A673 (cell line): ENCODE measurements at regions not wholly inside any gene's neighbourhood (a gene's known extent, or its start where the extent isn't known, plus 50 kb on each side); places are given as distances from the start of the nearest gene placed in this dataset.

Source experiments
- BruUV-seq: library from RNA; stranded (reverse); fragments of 400-500 nt; replicated peaks from 2 replicates; lab custom pipeline; 2021; lab: Mats Ljungman, UMichigan
- CTCF ChIA-PET: fragments of 300-600 bp; sonication (Branson Sonifier 250); formaldehyde crosslinking; loops from one replicate; lab custom pipeline; 2022; ENCODE audit warnings: antibody characterized with exemption; lab: Charles Lee
- POLR2A ChIA-PET: fragments of 300-600 bp; sonication (Branson Sonifier 250); formaldehyde crosslinking; loops from one replicate; lab custom pipeline; 2022; ENCODE audit warnings: antibody characterized with exemption; ENCODE audit not compliant: low non-redundant PET; lab: Charles Lee
- DNase-seq: peaks from one replicate; pipeline ENCODE4 v3.0.0-alpha.2; 2015; ENCODE audit warnings: low spot score
- H3K27ac ChIP-seq: fragments of 200-600 bp; sonication (generic); 2 replicates; pipeline ENCODE4 v1.5.1; 2016; ENCODE audit warnings: mixed run types, low read depth, mild to moderate bottlenecking, mixed read lengths, antibody characterized with exemption, low read length; ENCODE audit not compliant: poor library complexity, severe bottlenecking
- H3K27me3 ChIP-seq: fragments of 200-600 bp; sonication (generic); replicated peaks from 2 replicates; pipeline ENCODE4 v1.6.1; 2017; ENCODE audit warnings: mixed run types, low read depth, mild to moderate bottlenecking, mixed read lengths, antibody characterized with exemption, low read length; ENCODE audit not compliant: insufficient read depth, poor library complexity
- H3K36me3 ChIP-seq: fragments of 200-600 bp; sonication (generic); 2 replicates; pipeline ENCODE4 v1.6.1; 2016; ENCODE audit warnings: mixed run types, mild to moderate bottlenecking, mixed read lengths, antibody characterized with exemption, low read length; ENCODE audit not compliant: insufficient read depth, poor library complexity, severe bottlenecking
- H3K4me1 ChIP-seq: fragments of 200-600 bp; sonication (generic); 2 replicates; pipeline ENCODE4 v1.6.1; 2017; ENCODE audit warnings: mixed run types, mild to moderate bottlenecking, mixed read lengths, antibody characterized with exemption, low read length; ENCODE audit not compliant: insufficient read depth, poor library complexity, severe bottlenecking
- H3K4me3 ChIP-seq: fragments of 200-600 bp; sonication (generic); 2 replicates; pipeline ENCODE4 v1.5.1; 2016; ENCODE audit warnings: low read depth, mixed run types, mild to moderate bottlenecking, mixed read lengths, low read length; ENCODE audit not compliant: poor library complexity, severe bottlenecking
- H3K9me3 ChIP-seq: fragments of 200-600 bp; sonication (generic); 2 replicates; pipeline ENCODE4 v1.6.1; 2016; ENCODE audit warnings: mixed run types, low read depth, mild to moderate bottlenecking, mixed read lengths, antibody characterized with exemption, low read length; ENCODE audit not compliant: poor library complexity, severe bottlenecking
- CTCF ChIP-seq: fragments of 300-800, 200-600 bp; sonication (generic); conservative IDR thresholded peaks from 2 replicates; pipeline ENCODE4 v1.5.1; 2017; ENCODE audit warnings: low read depth, mild to moderate bottlenecking, antibody characterized with exemption, low read length, moderate library complexity, mixed read lengths
- EZH2 ChIP-seq: fragments of 200-600 bp; sonication (generic); IDR thresholded peaks from 2 replicates; pipeline ENCODE4 v1.6.1; 2017; ENCODE audit warnings: borderline replicate concordance, low read depth, mild to moderate bottlenecking, mixed read lengths, antibody characterized with exemption, low read length; ENCODE audit not compliant: poor library complexity, severe bottlenecking
- intact Hi-C: fragments of 100-400 bp; cut with micrococcal nuclease; formaldehyde crosslinking; loops from one replicate; pipeline ENCODE4 v1.10.0; 2022; ENCODE audit not compliant: unreplicated experiment

DNA sequence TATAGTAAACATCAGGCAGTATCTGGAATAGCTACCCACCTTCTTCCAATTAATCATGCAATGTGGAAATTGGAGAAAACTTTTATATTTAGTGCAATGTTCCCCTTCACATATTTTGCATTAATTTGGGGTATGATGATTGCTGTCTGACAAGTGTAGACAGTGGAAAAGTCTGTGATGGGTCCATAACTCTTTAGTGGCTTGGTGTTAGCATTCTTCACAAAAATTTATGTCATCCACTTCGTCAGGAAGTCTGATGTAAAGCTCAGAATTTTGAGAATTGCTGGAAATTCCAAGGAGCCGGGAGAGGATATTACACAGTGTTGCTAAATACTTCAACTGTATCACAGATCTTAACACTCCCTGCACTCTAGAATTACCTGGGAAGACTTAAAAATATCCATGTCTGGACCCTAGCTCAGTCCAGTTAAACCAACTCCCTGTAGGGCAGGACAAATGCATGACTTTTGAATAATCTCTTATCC is 549.7 kb upstream of the PLXNA2 start:
- no peak for TF ChIP-seq CTCF
- no peak for TF ChIP-seq EZH2

GRCh38 chr1:208799186-208799585 is 555.0 kb upstream of the PLXNA2 start:
- no peak for TF ChIP-seq EZH2
- TF ChIP-seq CTCF = no peak
- intact Hi-C loops = no loop called here
- Histone ChIP-seq H3K9me3 (no peaks in the 10 kb centered on the region), H3K27ac (no peak overlapping the region), H3K36me3 (no peaks in the 10 kb centered on the region), H3K4me1 (no peaks in the 10 kb centered on the region), H3K27me3 (peaks cover 9% of the 10 kb centered on the region), H3K4me3 (no peak overlapping the region)
- ChIA-PET CTCF (no interaction called here), POLR2A (no interaction called here)
- no peak for DNase-seq
- BruUV-seq = no TSS peak

More for the DNA sequence above, 549.7 kb upstream of the PLXNA2 start:
- Histone ChIP-seq H3K9me3 (no peaks in the 10 kb centered on the region), H3K4me1 (no peaks in the 10 kb centered on the region), H3K4me3 (no peak overlapping the region), H3K36me3 (no peaks in the 10 kb centered on the region), H3K27ac (no peak overlapping the region), H3K27me3 (no peaks in the 10 kb centered on the region)
- POLR2A ChIA-PET = no interaction called here
- intact Hi-C loops = no loop called here
- DNase-seq = no peak
- CTCF ChIA-PET = no interaction called here
- BruUV-seq = no TSS peak

DNA sequence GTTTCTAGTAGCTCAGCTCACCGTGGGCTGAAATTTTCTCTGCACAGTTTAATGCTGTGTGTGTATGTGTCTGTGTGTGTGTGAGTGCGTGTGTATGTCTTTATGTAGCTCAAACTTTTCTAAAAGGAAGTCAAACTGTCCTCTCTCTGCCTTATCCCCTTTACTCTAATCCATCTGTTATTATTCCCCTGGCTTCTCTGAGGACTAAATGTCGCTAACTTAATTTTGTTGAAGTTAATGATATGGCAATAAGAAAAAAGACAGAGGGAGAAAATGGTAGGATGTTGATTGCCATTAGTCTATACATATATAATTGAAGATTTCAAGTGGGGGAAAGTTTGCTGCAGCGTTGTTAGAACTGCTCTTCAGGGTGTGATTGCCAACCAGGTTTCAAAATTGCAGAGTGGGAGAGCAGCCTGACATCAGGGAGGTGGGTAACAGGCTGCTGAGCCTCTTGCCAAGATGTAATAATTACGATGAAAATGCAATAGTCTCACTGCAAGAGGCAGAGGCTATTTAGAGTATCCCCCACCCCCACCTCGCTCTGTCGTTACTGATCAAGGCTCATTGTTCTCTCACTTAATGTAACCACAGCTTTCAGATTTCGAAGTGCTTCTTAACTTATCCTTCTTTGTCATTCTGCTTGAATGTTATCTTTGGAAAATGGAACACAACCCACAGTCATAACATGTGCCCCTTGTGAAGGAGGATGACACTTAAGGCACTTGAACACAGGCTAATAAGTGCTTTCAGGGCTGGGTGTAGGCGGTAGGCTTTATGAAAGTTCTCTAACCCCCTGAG is 559.0 kb upstream of the PLXNA2 start:
- DNase-seq = no peak
- no peak for TF ChIP-seq EZH2
- no peak for TF ChIP-seq CTCF
- no TSS peak for BruUV-seq
- Histone ChIP-seq H3K36me3 (no peaks in the 10 kb centered on the region), H3K4me3 (no peak overlapping the region), H3K27me3 (peaks cover 9% of the 10 kb centered on the region), H3K9me3 (no peaks in the 10 kb centered on the region), H3K27ac (no peak overlapping the region), H3K4me1 (no peaks in the 10 kb centered on the region)
- ChIA-PET CTCF (no interaction called here), POLR2A (no interaction called here)
- intact Hi-C loops = no loop called here
